HCT116 (cell line): ENCODE measurements at regions not wholly inside any gene's neighbourhood (a gene's known extent, or its start where the extent isn't known, plus 50 kb on each side); places are given as distances from the start of the nearest gene placed in this dataset.

Experiments
- ATAC-seq: fragments of 200-7000 bp; cut with Tn5 transposase; 2 replicates; pipeline ENCODE4 v1.9.1; 2020; ENCODE audit warnings: mild to moderate bottlenecking, moderate library complexity
- BruUV-seq: library from RNA; stranded (reverse); fragments of 400-500 nt; replicated peaks from 2 replicates; lab custom pipeline; 2021; lab: Mats Ljungman, UMichigan
- CTCF ChIA-PET: fragments of 300-600 bp; sonication (Branson Sonifier 250); formaldehyde crosslinking; loops from one replicate; lab custom pipeline; 2021; ENCODE audit warnings: antibody characterized with exemption; lab: Charles Lee
- POLR2A ChIA-PET: fragments of 300-600, 350-600 bp; sonication (Branson Sonifier 250); formaldehyde crosslinking; loops from one replicate; lab custom pipeline; 2021; ENCODE audit warnings: antibody characterized with exemption; lab: Charles Lee
- RAD21 ChIA-PET, 2 experiments: fragments of 300-600 bp; sonication (Branson Sonifier 250); formaldehyde crosslinking; loops; one replicate each; lab custom pipeline; 2023; ENCODE audit warnings: low total read pairs in 2 of 2; ENCODE audit not compliant: uncharacterized antibody in 2 of 2, unreplicated experiment in 2 of 2, low non-redundant PET in 1 of 2; lab: Charles Lee
- DNase-seq: peaks from one replicate; pipeline ENCODE4 v3.0.0-alpha.2; 2010; ENCODE audit warnings: low read depth, low spot score
- H2AFZ ChIP-seq: fragments of 200-600 bp; shearing (Covaris generic), sonication (generic); 2 replicates; pipeline ENCODE4 v1.6.1; 2017; ENCODE audit warnings: low read depth, mixed run types, mixed read lengths, antibody characterized with exemption, low read length; ENCODE audit not compliant: poor library complexity, severe bottlenecking
- H3K27ac ChIP-seq: 2 replicates; pipeline ENCODE4 v1.5.1; 2012; ENCODE audit warnings: low read depth, low read length
- H3K27me3 ChIP-seq: fragments of 200-600 bp; sonication (generic); 2 replicates; pipeline ENCODE4 v1.6.1; 2016; ENCODE audit warnings: mixed run types, low read length, mixed read lengths; ENCODE audit not compliant: insufficient read depth
- H3K36me3 ChIP-seq, 2 experiments: fragments of 200-500 bp in 1 of 2; fragments of 200-600 bp in 1 of 2; sonication (Bioruptor generic) in 1 of 2; sonication (generic) in 1 of 2; 2 replicates each; pipeline versions ENCODE4 v1.5.1 to v1.6.1; 2014 to 2016; ENCODE audit warnings: low read length in 2 of 2, inconsistent platforms in 1 of 2, mixed read lengths in 1 of 2, mixed run types in 1 of 2; ENCODE audit not compliant: insufficient read depth in 2 of 2, control insufficient read depth in 1 of 2
- H3K4me1 ChIP-seq, 2 experiments: fragments of 200-600 bp in 1 of 2; sonication (generic) in 1 of 2; 2 replicates each; pipeline versions ENCODE4 v1.5.1 to v1.6.1; 2012 to 2017; ENCODE audit warnings: low read length in 2 of 2, inconsistent platforms in 1 of 2, mild to moderate bottlenecking in 1 of 2, mixed read lengths in 1 of 2, mixed run types in 1 of 2, moderate library complexity in 1 of 2; ENCODE audit not compliant: insufficient read depth in 2 of 2, control insufficient read depth in 1 of 2
- H3K4me2 ChIP-seq: fragments of 200-600 bp; sonication (generic); 2 replicates; pipeline ENCODE4 v1.6.1; 2017; ENCODE audit warnings: mixed run types, low read length, mixed read lengths
- H3K4me3 ChIP-seq, 2 experiments: fragments of 200-600 bp in 1 of 2; sonication (generic) in 1 of 2; replicated peaks in 1 of 2; 2 replicates each; pipeline ENCODE4 v1.5.1; 2011 to 2016; ENCODE audit warnings: low read length in 2 of 2, control low read depth in 1 of 2, low read depth in 1 of 2, mild to moderate bottlenecking in 1 of 2, mixed read lengths in 1 of 2, mixed run types in 1 of 2
- H3K79me2 ChIP-seq: fragments of 200-600 bp; sonication (generic); 2 replicates; pipeline ENCODE4 v1.6.1; 2017; ENCODE audit warnings: mild to moderate bottlenecking, mixed run types, low read length, moderate library complexity, mixed read lengths; ENCODE audit not compliant: insufficient read depth
- H3K9ac ChIP-seq: fragments of 200-600 bp; sonication (generic); 2 replicates; pipeline ENCODE4 v1.6.1; 2016; ENCODE audit warnings: low read length, mixed read lengths
- H3K9me2 ChIP-seq: fragments of 200-600 bp; sonication (generic), shearing (Covaris generic); 2 replicates; pipeline ENCODE4 v1.6.1; 2017; ENCODE audit warnings: mixed run types, mild to moderate bottlenecking, moderate library complexity; ENCODE audit not compliant: insufficient read depth
- H3K9me3 ChIP-seq, 2 experiments: fragments of 200-500 bp in 1 of 2; fragments of 200-600 bp in 1 of 2; sonication (Bioruptor generic) in 1 of 2; sonication (generic) in 1 of 2; 2 replicates each; pipeline ENCODE4 v1.6.1; 2014 to 2017; ENCODE audit warnings: low read length in 2 of 2, mixed read lengths in 2 of 2, inconsistent platforms in 1 of 2, low read depth in 1 of 2, mild to moderate bottlenecking in 1 of 2, mixed run types in 1 of 2, moderate library complexity in 1 of 2; ENCODE audit not compliant: control insufficient read depth in 1 of 2, insufficient read depth in 1 of 2
- H4K20me1 ChIP-seq: fragments of 200-600 bp; sonication (generic), shearing (Covaris generic); 2 replicates; pipeline ENCODE4 v1.6.1; 2017; ENCODE audit warnings: mixed run types, mild to moderate bottlenecking, moderate library complexity; ENCODE audit not compliant: insufficient read depth
- CBX3 ChIP-seq: IDR thresholded peaks from 2 replicates; pipeline ENCODE4 v1.6.1; 2012; ENCODE audit warnings: low read depth
- CEBPB ChIP-seq: IDR thresholded peaks from 2 replicates; pipeline ENCODE4 v1.6.1; 2012; ENCODE audit warnings: low read depth
- EGR1 ChIP-seq: IDR thresholded peaks from 2 replicates; pipeline ENCODE4 v1.6.1; 2012; ENCODE audit warnings: low read depth
- ELF1 ChIP-seq: IDR thresholded peaks from 2 replicates; pipeline ENCODE4 v1.6.1; 2012; ENCODE audit warnings: low read depth, borderline replicate concordance
- EZH2 ChIP-seq: fragments of 200-600 bp; sonication (generic); IDR thresholded peaks from 2 replicates; pipeline ENCODE4 v1.6.1; 2017; ENCODE audit warnings: antibody characterized with exemption, mixed run types
- EZH2phosphoT487 ChIP-seq: fragments of 200-600 bp; IDR thresholded peaks from 2 replicates; pipeline ENCODE4 v1.6.1; 2018; ENCODE audit warnings: antibody characterized with exemption, borderline replicate concordance
- FOSL1 ChIP-seq: IDR thresholded peaks from 2 replicates; pipeline ENCODE4 v1.6.1; 2012; ENCODE audit warnings: low read depth
- JUND ChIP-seq: IDR thresholded peaks from 2 replicates; pipeline ENCODE4 v1.6.1; 2012
- POLR2A ChIP-seq: IDR thresholded peaks from 2 replicates; pipeline ENCODE4 v1.7.0; 2011; ENCODE audit warnings: borderline replicate concordance; ENCODE audit not compliant: insufficient read depth, insufficient read length; ENCODE audit errors: extremely low read depth
- POLR2AphosphoS5 ChIP-seq: IDR thresholded peaks from 2 replicates; pipeline ENCODE4 v1.6.1; 2011; ENCODE audit warnings: mild to moderate bottlenecking, low read depth, low read length, moderate library complexity
- RAD21 ChIP-seq: IDR thresholded peaks from 2 replicates; pipeline ENCODE4 v1.6.1; 2012; ENCODE audit warnings: low read depth, mild to moderate bottlenecking
- SIN3A ChIP-seq: IDR thresholded peaks from 2 replicates; pipeline ENCODE4 v1.6.1; 2012; ENCODE audit warnings: low read depth
- SP1 ChIP-seq: IDR thresholded peaks from 2 replicates; pipeline ENCODE4 v1.6.1; 2012; ENCODE audit warnings: low read depth
- SRF ChIP-seq: IDR thresholded peaks from 2 replicates; pipeline ENCODE4 v1.6.1; 2012; ENCODE audit warnings: low read depth
- TCF7L2 ChIP-seq: IDR thresholded peaks from 2 replicates; pipeline ENCODE4 v1.7.0; 2011; ENCODE audit warnings: borderline replicate concordance, inconsistent platforms; ENCODE audit not compliant: insufficient read depth, insufficient read length; ENCODE audit errors: extremely low read depth
- ZFX ChIP-seq: fragments of 450-650 bp; IDR thresholded peaks from 2 replicates; pipeline ENCODE4 v1.6.1; 2017
- intact Hi-C: fragments of 100-400 bp; cut with micrococcal nuclease; formaldehyde crosslinking; loops from 2 replicates; pipeline ENCODE4 v1.10.0; 2022
- TF ChIP-seq, protein P1 (sequence below): IDR thresholded peaks from 2 replicates; pipeline ENCODE4 v1.6.1; 2012
- TF ChIP-seq, protein P2 (sequence below): IDR thresholded peaks from 2 replicates; pipeline ENCODE4 v1.6.1; 2012
- TF ChIP-seq, protein P3 (sequence below): IDR thresholded peaks from 2 replicates; pipeline ENCODE4 v1.6.1; 2012; ENCODE audit warnings: low read depth

DNA sequence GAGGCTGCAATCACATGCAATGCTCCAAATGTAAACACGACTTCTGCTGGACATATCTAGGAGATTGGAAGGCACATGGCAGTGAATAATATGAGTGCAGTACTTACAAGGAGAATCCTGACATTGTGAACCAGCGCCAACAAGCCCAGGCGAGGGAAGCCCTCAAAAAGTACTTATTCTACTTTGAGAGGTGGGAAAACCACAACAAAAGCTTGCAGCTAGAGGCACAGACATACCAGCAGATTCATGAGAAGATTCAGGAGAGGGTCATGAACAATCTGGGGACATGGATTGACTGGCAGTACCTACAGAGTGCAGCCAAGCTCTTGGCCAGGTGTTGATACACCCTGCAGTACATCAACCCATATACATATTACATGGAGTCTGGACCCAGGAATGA lies 475.7 kb upstream of the CDH2 start:
- Histone ChIP-seq H2AFZ (no peak overlapping the region), H3K4me3 (no peak overlapping the region), H3K36me3 (no peaks in the 10 kb centered on the region), H3K27me3 (no peaks in the 10 kb centered on the region), H3K4me2 (no peak overlapping the region), H3K79me2 (no peaks in the 10 kb centered on the region), H3K9me2 (no peaks in the 10 kb centered on the region), H3K9me3 (no peaks in the 10 kb centered on the region), H3K9ac (no peak overlapping the region), H4K20me1 (no peaks in the 10 kb centered on the region), H3K27ac (no peak overlapping the region), H3K4me1 (no peaks in the 10 kb centered on the region)
- TF ChIP-seq, protein P1, sequence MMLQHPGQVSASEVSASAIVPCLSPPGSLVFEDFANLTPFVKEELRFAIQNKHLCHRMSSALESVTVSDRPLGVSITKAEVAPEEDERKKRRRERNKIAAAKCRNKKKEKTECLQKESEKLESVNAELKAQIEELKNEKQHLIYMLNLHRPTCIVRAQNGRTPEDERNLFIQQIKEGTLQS, result no peak
- TF ChIP-seq EGR1 (no peak), SP1 (no peak), POLR2AphosphoS5 (no peak)
- TF ChIP-seq, protein P2, sequence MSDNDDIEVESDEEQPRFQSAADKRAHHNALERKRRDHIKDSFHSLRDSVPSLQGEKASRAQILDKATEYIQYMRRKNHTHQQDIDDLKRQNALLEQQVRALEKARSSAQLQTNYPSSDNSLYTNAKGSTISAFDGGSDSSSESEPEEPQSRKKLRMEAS, result no peak
- ChIA-PET RAD21 (no interaction called here), POLR2A (no interaction called here), CTCF (no interaction called here)
- intact Hi-C loops, result no loop called here
- no peak for ATAC-seq
- no TSS peak for BruUV-seq
- DNase-seq, result no peak

DNA sequence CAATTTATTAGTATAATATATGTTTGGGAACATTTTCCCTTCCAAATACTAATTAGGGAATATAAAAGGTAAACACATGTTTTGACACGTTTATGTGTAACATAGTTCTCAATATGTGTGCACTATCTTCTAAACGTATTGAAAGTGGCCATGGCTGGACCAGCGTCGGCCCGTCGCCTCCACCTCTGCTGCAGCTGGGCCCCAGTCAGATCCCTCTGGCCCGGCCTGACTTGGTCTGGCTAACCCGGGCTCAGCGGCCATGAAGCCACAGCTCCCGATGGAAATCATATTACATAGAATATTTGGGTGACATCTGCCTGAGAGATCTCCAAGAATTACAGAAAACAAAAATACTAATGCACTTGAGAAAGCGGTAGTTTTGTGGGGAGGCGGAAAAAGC lies 474.4 kb upstream of the CDH2 start:
- DNase-seq (no peak), ATAC-seq (no peak)
- intact Hi-C loops, result no loop called here
- H3K27me3 ChIP-seq, result no peaks in the 10 kb centered on the region
- RAD21 ChIA-PET, result no interaction called here
- no peak overlapping the region for H3K4me2 ChIP-seq
- H4K20me1 ChIP-seq, result no peaks in the 10 kb centered on the region
- TF ChIP-seq EGR1, result no peak
- TF ChIP-seq JUND, result no peak
- TF ChIP-seq, protein P3, sequence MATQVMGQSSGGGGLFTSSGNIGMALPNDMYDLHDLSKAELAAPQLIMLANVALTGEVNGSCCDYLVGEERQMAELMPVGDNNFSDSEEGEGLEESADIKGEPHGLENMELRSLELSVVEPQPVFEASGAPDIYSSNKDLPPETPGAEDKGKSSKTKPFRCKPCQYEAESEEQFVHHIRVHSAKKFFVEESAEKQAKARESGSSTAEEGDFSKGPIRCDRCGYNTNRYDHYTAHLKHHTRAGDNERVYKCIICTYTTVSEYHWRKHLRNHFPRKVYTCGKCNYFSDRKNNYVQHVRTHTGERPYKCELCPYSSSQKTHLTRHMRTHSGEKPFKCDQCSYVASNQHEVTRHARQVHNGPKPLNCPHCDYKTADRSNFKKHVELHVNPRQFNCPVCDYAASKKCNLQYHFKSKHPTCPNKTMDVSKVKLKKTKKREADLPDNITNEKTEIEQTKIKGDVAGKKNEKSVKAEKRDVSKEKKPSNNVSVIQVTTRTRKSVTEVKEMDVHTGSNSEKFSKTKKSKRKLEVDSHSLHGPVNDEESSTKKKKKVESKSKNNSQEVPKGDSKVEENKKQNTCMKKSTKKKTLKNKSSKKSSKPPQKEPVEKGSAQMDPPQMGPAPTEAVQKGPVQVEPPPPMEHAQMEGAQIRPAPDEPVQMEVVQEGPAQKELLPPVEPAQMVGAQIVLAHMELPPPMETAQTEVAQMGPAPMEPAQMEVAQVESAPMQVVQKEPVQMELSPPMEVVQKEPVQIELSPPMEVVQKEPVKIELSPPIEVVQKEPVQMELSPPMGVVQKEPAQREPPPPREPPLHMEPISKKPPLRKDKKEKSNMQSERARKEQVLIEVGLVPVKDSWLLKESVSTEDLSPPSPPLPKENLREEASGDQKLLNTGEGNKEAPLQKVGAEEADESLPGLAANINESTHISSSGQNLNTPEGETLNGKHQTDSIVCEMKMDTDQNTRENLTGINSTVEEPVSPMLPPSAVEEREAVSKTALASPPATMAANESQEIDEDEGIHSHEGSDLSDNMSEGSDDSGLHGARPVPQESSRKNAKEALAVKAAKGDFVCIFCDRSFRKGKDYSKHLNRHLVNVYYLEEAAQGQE, result no peak
- no peak for TF ChIP-seq SIN3A
- no peak for TF ChIP-seq EZH2phosphoT487
- no peak for TF ChIP-seq FOSL1
- no peak for TF ChIP-seq ELF1
- no peak for TF ChIP-seq CEBPB
- TF ChIP-seq POLR2AphosphoS5, result no peak
- TF ChIP-seq, protein P1, result no peak
- TF ChIP-seq CBX3, result no peak
- no peak for TF ChIP-seq EZH2
- no peak for TF ChIP-seq TCF7L2
- TF ChIP-seq POLR2A, result no peak
- TF ChIP-seq RAD21, result no peak
- TF ChIP-seq ZFX, result no peak
- TF ChIP-seq SRF, result no peak
- POLR2A ChIA-PET, result no interaction called here
- no peak overlapping the region for H3K9ac ChIP-seq
- CTCF ChIA-PET, result no interaction called here
- H3K4me3 ChIP-seq, result no peak overlapping the region
- no peak overlapping the region for H3K27ac ChIP-seq
- H3K79me2 ChIP-seq, result no peaks in the 10 kb centered on the region
- H3K36me3 ChIP-seq, result no peaks in the 10 kb centered on the region
- H3K9me3 ChIP-seq, result no peaks in the 10 kb centered on the region
- H3K9me2 ChIP-seq, result no peaks in the 10 kb centered on the region
- no peak overlapping the region for H2AFZ ChIP-seq
- H3K4me1 ChIP-seq, result no peaks in the 10 kb centered on the region
- no TSS peak for BruUV-seq
